ENCODE measurements at regions not wholly inside any gene's neighbourhood (a gene's known extent, or its start where the extent isn't known, plus 50 kb on each side); places are given as distances from the start of the nearest gene placed in this dataset.

GRCh38 chr1:88300752-88301263 is 383.3 kb upstream of the PKN2 start:
- TF ChIP-seq, protein P1, sequence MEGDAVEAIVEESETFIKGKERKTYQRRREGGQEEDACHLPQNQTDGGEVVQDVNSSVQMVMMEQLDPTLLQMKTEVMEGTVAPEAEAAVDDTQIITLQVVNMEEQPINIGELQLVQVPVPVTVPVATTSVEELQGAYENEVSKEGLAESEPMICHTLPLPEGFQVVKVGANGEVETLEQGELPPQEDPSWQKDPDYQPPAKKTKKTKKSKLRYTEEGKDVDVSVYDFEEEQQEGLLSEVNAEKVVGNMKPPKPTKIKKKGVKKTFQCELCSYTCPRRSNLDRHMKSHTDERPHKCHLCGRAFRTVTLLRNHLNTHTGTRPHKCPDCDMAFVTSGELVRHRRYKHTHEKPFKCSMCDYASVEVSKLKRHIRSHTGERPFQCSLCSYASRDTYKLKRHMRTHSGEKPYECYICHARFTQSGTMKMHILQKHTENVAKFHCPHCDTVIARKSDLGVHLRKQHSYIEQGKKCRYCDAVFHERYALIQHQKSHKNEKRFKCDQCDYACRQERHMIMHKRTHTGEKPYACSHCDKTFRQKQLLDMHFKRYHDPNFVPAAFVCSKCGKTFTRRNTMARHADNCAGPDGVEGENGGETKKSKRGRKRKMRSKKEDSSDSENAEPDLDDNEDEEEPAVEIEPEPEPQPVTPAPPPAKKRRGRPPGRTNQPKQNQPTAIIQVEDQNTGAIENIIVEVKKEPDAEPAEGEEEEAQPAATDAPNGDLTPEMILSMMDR (IDR thresholded peaks at IDR 0.05), result no peak
- no peak for TF ChIP-seq ZFX (IDR thresholded peaks at IDR 0.05; ENCODE audit: borderline replicate concordance)
